ENCODE measurements at regions not wholly inside any gene's neighbourhood (a gene's known extent, or its start where the extent isn't known, plus 50 kb on each side); places are given as distances from the start of the nearest gene placed in this dataset.

- peak; percentile 83 for TF ChIP-seq CTCF (conservative IDR thresholded peaks at IDR 0.05; ENCODE audit: low read depth, low read length)
- no peak for TF ChIP-seq EZH2 (IDR thresholded peaks at IDR 0.05; ENCODE audit: borderline replicate concordance, low read depth, low read length, poor library complexity, severe bottlenecking)
Measured at GRCh38 chr3:120506828-120507774, 56.3 kb upstream of the FSTL1 start.
